ENCODE measurements at regions not wholly inside any gene's neighbourhood (a gene's known extent, or its start where the extent isn't known, plus 50 kb on each side); places are given as distances from the start of the nearest gene placed in this dataset.

DNA sequence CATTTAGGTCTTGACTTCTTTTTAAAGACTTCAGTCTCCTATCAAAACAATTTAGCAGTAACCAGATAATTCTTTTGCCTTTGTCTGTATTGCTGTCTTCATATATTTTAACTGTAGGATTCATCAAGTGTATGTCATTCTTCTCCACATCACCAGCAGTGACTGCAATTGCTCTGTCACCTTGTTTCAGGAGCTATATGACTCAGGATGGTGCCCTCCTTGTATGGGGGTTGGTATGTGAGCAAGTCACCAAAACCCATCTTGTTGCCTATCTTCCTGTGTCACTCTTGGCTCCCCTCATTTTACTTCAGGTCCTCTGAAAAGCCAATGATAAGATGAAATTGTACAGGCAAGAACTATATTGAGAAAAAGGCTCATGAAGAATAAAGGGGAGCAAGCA lies 256.9 kb upstream of the LUZP2 start:
- H3K27me3 ChIP-seq, result no peaks in the 10 kb centered on the region
- H3K9me3 ChIP-seq (replicated peaks in 1 of 3), result no peaks in the 10 kb centered on the region
- H3K4me3 ChIP-seq, result no peak overlapping the region
- intact Hi-C loops (cut with DNase I), result no loop called here
- TF ChIP-seq, protein P1, sequence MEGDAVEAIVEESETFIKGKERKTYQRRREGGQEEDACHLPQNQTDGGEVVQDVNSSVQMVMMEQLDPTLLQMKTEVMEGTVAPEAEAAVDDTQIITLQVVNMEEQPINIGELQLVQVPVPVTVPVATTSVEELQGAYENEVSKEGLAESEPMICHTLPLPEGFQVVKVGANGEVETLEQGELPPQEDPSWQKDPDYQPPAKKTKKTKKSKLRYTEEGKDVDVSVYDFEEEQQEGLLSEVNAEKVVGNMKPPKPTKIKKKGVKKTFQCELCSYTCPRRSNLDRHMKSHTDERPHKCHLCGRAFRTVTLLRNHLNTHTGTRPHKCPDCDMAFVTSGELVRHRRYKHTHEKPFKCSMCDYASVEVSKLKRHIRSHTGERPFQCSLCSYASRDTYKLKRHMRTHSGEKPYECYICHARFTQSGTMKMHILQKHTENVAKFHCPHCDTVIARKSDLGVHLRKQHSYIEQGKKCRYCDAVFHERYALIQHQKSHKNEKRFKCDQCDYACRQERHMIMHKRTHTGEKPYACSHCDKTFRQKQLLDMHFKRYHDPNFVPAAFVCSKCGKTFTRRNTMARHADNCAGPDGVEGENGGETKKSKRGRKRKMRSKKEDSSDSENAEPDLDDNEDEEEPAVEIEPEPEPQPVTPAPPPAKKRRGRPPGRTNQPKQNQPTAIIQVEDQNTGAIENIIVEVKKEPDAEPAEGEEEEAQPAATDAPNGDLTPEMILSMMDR (IDR thresholded peaks at IDR 0.05), result no peak
- no peak for TF ChIP-seq POLR2A (IDR thresholded peaks at IDR 0.05)
- no peaks in the 10 kb centered on the region for H3K4me1 ChIP-seq (replicated peaks in 1 of 2)
- no peak overlapping the region for H3K27ac ChIP-seq
- no peak for DNase-seq
- no peaks in the 10 kb centered on the region for H3K36me3 ChIP-seq (replicated peaks in 1 of 2)

- Histone ChIP-seq H3K4me3 (no peak overlapping the region), H3K27me3 (no peaks in the 10 kb centered on the region), H3K36me3 (replicated peaks in 1 of 2) (no peaks in the 10 kb centered on the region), H3K9me3 (replicated peaks in 1 of 3) (no peaks in the 10 kb centered on the region), H3K27ac (no peak overlapping the region), H3K4me1 (replicated peaks in 1 of 2) (no peaks in the 10 kb centered on the region)
- no peak for TF ChIP-seq POLR2A (IDR thresholded peaks at IDR 0.05)
- TF ChIP-seq, protein P1 (IDR thresholded peaks at IDR 0.05), result no peak
- WGBS, 4 donors, result 27 to 58% (median 40%) methylated on average over 1 of the region's 1 CpG
- intact Hi-C loops (cut with DNase I), result no loop called here
- DNase-seq, result no peak
Observed at GRCh38 chr11:24240496-24241175, 256.2 kb upstream of the LUZP2 start.

DNA sequence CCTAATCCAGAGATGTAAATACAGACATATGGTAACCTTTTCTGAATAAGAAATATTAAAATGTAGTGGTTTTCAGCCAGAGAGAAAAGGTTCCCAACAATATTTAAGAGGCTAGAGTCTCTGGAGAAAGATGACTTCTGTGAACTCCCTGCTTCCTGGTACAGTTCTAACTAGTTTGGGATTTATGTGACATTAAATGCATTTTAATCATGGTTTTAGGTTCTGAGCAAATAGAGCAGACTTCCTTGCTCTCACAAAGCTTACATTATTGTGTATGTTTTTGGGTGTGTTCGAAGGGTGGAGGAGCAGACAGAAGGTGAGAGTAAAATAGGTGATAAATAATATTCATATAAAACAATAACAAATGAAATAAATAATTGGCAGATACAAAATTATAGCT lies 250.1 kb upstream of the LUZP2 start:
- no peak overlapping the region for H3K27ac ChIP-seq
- WGBS, 4 donors, result 67 to 79% (median 72%) methylated on average over 1 of the region's 1 CpG
- H3K27me3 ChIP-seq, result no peaks in the 10 kb centered on the region
- H3K4me1 ChIP-seq (replicated peaks in 1 of 2), result no peaks in the 10 kb centered on the region
- TF ChIP-seq, protein P1 (IDR thresholded peaks at IDR 0.05), result no peak
- TF ChIP-seq POLR2A (IDR thresholded peaks at IDR 0.05), result no peak
- no peak overlapping the region for H3K4me3 ChIP-seq
- H3K9me3 ChIP-seq (replicated peaks in 1 of 3), result no peaks in the 10 kb centered on the region
- no peaks in the 10 kb centered on the region for H3K36me3 ChIP-seq (replicated peaks in 1 of 2)
- intact Hi-C loops (cut with DNase I), result no loop called here
- DNase-seq, result no peak

GRCh38 chr11:24247846-24248245 lies 249.0 kb upstream of the LUZP2 start:
- H3K4me3 ChIP-seq, result no peak overlapping the region
- H3K27ac ChIP-seq, result no peak overlapping the region
- DNase-seq, result no peak
- H3K36me3 ChIP-seq (replicated peaks in 1 of 2), result no peaks in the 10 kb centered on the region
- intact Hi-C loops (cut with DNase I), result no loop called here
- TF ChIP-seq POLR2A (IDR thresholded peaks at IDR 0.05), result no peak
- TF ChIP-seq, protein P1 (IDR thresholded peaks at IDR 0.05), result no peak
- no peaks in the 10 kb centered on the region for H3K4me1 ChIP-seq (replicated peaks in 1 of 2)
- 75 to 90% (median 82%) methylated on average over 3 of the region's 3 CpGs for WGBS, 4 donors
- no peaks in the 10 kb centered on the region for H3K9me3 ChIP-seq (replicated peaks in 1 of 3)
- H3K27me3 ChIP-seq, result no peaks in the 10 kb centered on the region
